Stimulated activated naive CD4-positive, alpha-beta T cell (primary cell): ENCODE measurements at regions not wholly inside any gene's neighbourhood (a gene's known extent, or its start where the extent isn't known, plus 50 kb on each side); places are given as distances from the start of the nearest gene placed in this dataset.

Experiments
- DNase-seq, 6 experiments: peaks; one replicate each; lab custom pipeline; 2025; lab: John Stamatoyannopoulos, UW

DNA sequence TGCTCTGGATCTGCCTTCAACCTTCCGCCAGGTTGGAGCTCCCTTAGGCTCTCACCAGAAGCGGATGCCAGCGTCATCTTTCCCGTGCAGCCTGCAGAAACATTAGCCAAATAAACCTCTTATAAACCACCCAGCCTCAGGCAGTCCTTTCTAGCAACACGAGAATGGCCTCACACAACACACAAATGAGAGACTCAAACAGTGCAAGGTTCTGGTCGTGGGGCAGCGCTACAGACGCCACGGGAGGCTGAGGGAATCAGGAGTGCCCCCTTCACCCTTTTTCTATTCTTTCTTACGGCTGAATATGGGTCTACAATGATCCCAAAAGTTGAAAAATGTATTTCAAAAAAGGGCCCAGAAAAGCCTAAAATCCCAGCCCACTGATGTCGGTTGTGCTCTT is 96.4 kb downstream of the FOXL3 start:
- no peak for DNase-seq

DNA sequence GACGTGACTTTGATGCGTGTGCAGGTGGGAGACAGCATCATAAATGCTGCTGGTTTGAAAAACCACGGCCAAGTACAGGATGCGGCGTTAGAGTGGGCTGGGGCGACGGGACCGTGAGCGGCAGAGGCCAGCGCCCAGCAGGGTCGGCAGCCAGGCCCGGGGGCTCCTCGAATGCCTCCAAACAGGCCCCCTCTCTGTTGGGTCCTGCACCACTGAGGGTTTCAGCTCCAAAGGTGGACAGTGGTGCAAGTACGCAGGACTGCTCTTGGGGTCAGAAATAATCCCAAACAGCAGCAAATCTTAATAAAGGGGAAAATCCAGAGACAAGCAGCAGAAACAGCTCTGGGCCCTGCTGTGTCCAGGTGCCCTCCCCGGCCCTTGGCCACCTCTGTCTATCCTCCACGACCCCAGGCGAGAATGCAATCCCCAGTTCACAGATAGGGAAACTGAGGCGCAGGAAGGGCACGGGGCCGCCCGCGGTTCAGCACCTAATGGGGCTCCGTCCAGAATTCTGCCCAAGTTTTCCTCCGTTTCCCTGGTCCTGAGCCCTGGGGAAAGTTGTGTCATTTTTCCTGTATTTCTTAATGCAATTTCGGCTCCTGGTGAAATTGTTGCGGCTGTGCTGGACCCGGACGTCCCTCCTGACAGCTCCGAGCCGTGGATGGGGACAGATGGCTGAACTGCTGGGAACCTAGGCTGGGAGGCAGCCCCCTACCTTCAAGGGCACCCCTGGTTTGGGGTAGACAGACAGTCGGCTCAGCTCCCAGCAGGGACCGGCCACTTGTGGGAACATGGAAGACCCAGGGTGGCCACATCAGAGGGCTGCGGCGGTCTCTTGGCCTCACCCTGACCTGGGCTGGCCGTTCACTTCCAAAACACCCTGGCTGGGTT is 97.4 kb downstream of the FOXL3 start:
- DNase-seq = no peak

DNA sequence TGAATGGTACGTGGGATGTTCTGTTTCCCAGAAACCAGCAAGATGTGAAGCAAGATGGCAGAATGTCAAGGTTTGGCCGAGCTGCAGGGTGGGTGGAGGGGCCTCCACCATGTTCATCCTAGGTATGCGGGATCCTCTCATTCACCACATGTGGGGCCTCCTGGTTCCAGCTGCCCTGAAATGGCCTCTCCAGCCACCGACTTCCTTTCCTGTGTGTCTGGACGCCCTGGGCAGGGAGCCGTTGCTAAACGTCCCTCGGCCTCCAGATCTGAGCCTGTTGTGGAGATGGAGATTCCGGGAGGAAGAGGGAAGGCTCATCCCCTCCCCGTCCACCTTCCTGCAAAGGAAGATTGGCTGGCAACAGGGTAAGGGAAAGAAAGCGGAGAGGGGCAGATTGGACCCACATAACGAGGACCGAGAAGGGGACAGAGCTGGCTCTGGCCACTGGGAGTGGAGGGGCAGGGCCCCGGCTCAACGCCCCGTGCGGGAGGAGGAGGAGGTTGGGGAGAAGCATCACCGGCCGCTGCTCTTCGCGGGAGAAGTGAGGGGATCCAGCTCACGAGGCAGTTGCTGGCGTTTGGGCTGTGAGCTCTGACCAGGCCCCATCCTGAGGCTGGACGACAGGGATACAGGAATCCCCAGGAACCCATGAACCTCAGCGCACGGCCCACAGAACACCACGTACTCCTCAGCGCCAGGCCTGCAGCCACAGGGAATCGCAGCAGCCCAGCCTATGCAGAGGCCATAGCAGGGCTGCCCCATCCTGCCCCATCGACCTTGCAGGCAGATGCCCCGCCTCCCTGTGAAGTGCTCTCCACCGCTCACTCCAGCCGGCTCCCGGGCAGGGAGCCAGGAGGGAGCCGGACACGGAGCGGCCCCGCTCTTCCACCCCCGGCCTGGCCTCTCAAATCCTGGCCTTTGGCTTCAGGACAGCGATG is 98.3 kb downstream of the FOXL3 start:
- DNase-seq = no peak

GRCh38 chr7:388961-389701 is 99.2 kb downstream of the FOXL3 start:
- DNase-seq = no peak

DNA sequence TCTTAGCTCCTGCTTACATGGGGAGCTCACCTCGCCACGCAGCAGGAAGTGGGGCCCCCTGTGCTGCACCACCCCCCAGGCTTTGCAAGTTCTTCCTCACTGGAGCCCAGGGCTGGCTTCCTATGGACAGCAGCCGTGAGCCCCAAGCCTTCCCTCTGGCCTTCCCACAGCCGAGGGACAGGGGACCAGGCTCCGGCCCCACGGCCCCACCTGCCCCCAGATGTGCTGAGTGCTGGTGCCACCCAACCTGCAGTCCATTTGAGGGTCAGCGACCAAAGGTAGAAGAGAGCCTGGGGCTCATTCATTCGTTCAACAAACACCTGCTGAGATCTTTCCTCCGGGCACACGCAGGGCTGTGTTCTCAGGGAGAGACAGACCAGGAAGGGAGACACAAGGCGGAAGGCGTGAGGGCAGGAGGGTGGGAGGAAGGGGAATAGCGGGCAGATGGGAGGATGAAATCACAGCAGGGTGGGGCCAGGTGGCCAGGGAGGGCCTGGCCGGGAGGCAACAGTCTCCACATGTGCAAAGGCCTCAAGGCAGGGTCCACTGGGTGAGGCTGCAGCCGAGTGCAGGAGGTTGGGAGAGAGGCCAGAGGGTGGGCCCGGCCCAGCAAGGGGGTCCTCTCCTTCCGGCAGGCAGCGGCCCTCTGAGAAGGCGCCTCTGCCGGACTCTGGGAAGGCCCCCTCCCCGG is 100.1 kb downstream of the FOXL3 start:
- DNase-seq = no peak

DNA sequence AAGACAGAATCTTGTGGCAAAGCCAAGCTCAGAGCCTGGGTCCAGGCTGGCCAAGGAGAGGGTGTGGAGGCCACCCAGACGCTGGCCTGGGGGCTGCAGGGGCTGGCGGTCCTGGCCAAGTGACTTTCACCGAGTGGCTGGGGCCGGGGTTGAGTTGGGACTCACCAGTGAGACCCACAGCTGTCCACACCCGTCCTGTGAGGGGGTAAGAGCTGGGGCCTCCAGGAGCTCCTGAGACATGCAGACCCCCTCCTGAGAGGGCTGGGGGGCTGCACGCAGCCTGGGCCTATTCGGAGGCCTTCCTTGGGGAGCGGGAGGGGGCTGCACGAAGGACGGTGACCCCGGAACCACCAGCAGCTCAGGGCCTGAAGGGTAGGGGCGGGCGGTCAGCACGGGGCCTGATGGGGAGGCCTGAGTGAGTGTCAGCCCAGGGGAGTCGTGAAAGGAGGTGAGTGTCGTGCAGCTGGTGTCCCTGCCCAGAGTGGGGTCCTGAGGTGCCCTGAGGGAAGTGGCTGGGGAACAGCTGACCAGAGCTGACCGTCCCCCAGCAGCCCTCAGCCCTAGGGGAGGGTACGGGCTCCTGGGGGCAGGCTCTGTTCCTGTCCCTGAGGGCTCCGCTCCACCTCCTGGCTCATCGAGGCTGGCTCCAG is 100.9 kb downstream of the FOXL3 start:
- no peak for DNase-seq

- no peak for DNase-seq
Measured at GRCh38 chr7:391411-391951, 101.5 kb downstream of the FOXL3 start.

DNA sequence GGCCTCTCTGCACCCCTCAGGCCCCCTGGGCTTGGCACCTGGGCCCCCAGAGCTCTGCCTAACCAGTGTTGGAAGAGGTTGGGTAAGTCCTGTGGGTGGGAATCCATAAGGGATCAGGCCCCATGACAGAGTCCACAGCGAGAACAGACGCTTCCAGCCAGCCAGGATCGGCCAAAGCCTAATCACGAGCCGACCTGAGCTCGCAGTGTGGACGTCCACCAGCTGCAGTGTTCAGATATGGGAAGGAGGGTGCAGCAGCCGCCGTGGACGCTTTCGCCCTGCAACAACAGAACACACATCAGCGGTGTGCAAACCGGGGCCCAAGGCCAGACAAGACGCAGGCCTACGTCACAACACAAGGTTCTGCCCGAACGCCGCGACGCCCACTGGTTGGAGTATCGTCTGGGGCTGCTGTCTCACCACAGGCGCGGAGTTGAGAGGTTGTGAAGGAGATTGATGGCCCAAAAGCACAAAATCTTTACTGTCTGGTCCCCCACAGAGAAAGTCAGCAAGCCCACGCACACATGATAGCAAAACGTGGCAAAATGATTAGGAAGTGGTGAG is 102.1 kb downstream of the FOXL3 start:
- DNase-seq = no peak

GRCh38 chr7:392822-393221 is 102.9 kb downstream of the FOXL3 start:
- no peak for DNase-seq

- DNase-seq = no peak
Measured at GRCh38 chr7:395643-396042, 105.7 kb downstream of the FOXL3 start.

GRCh38 chr7:398888-399287 is 108.9 kb downstream of the FOXL3 start:
- no peak for DNase-seq

GRCh38 chr7:400901-401485 is 111.0 kb downstream of the FOXL3 start:
- no peak for DNase-seq

GRCh38 chr7:401495-401894 is 111.5 kb downstream of the FOXL3 start:
- no peak for DNase-seq

- DNase-seq = no peak
Measured at GRCh38 chr7:404812-405488, 114.7 kb downstream of the PDGFA start.

DNA sequence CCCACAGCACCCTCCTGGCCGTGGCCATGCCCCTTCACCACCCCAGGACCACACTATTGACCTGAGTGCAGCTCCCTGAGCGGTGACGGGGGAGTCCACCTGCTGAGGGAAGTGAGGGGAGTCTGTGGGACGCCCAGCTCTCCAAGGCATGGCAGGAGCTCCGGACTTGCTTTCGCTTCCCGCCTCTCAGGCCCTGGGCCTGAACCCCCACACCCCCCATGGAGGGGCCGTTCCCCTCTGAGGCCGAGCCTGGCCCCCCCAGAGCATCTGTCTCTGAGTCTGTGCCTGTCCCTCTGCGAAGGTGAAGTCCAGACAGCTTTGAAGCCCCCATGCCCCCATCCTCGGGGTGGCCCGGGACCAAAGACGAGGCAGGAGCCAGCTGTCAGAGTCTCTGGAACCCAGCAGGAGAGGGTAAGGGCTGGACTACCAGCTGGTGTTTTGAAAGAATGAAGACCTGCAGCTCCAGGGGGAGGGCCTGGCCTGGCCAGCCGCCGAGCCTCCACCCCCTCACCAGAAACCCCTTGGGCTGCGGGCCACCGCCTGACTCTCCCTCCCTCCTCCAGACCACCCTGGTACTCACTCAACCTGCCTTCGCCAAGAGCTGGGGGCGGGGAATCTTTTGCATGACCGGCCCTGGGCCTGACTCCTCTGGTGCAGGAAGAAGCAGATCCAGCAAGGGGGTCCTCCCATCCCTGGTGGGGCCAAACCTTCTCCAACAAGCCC is 114.0 kb downstream of the PDGFA start:
- no peak for DNase-seq

DNA sequence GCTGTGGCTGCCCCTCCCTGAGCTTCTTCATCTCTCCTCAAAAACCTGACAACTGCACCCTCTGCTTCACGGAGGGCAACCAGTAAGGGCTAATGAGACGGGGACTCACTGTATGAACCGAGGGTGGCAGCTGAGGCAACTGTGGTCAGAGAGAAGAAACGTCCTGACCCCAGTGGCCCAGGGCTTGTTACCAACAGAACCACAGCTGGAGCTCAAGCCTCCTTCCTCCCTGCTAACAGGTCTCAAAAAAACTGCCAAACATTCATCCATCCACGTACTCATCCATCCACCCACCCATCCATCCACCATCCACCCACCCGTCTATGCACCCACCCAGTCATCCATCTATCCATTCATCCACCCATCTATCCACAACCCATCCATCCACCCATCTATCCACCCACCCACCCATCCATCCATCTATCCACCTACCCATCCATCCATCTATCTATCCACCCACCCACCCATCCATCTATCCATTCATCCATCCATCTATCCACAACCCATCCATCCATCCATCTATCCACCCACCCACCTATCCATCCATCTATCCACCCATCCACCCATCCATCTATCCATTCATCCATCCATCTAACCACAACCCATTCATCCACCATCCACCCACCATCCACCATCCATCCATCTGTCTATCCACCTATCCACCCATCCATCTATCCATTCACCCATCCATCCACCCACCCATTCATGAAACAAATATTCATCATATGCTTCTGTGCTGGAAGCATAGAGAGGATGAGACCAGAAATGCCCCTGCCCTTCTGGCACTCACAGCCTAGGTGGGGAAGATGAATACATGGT is 111.7 kb downstream of the PDGFA start:
- DNase-seq = no peak

GRCh38 chr7:408751-409311 is 110.8 kb downstream of the PDGFA start:
- DNase-seq = no peak
